Fibroblast of lung (primary cell): ENCODE measurements at regions not wholly inside any gene's neighbourhood (a gene's known extent, or its start where the extent isn't known, plus 50 kb on each side); places are given as distances from the start of the nearest gene placed in this dataset.

Experiments
- DNase-seq, 2 donors: peaks; one replicate each; pipeline versions ENCODE4 v3.0.0 to v3.0.0-alpha.2; 2010; ENCODE audit warnings: low read depth in 2 of 2
- H2AFZ ChIP-seq: 2 replicates; pipeline ENCODE4 v1.5.1; 2012; ENCODE audit warnings: low read length, control low read depth, inconsistent platforms
- H3K27ac ChIP-seq: 2 replicates; pipeline ENCODE4 v1.5.1; 2011; ENCODE audit warnings: low read length, control low read depth; ENCODE audit not compliant: insufficient read depth
- H3K27me3 ChIP-seq: 2 replicates; pipeline ENCODE4 v1.5.1; 2011; ENCODE audit warnings: mild to moderate bottlenecking, low read length; ENCODE audit not compliant: control insufficient read depth, insufficient read depth
- H3K36me3 ChIP-seq: 2 replicates; pipeline ENCODE4 v1.5.1; 2011; ENCODE audit warnings: low read length; ENCODE audit not compliant: control insufficient read depth, insufficient read depth
- H3K4me1 ChIP-seq: 2 replicates; pipeline ENCODE4 v1.5.1; 2011; ENCODE audit warnings: low read length; ENCODE audit not compliant: control insufficient read depth, insufficient read depth; ENCODE audit errors: extremely low read depth
- H3K4me2 ChIP-seq: 2 replicates; pipeline ENCODE4 v1.5.1; 2011; ENCODE audit warnings: low read length, control low read depth; ENCODE audit not compliant: insufficient read depth; ENCODE audit errors: extremely low read depth
- H3K4me3 ChIP-seq, 4 experiments: fragments of 200-600 bp in 1 of 4; sonication (generic) in 1 of 4; replicated peaks in 1 of 4; 2 replicates each; pipeline ENCODE4 v1.5.1; 2011 to 2016; ENCODE audit warnings: low read length in 4 of 4, low read depth in 3 of 4, mild to moderate bottlenecking in 3 of 4, control low read depth in 2 of 4, inconsistent platforms in 1 of 4, mixed read lengths in 1 of 4; ENCODE audit not compliant: insufficient read depth in 1 of 4; ENCODE audit errors: control extremely low read depth in 1 of 4
- H3K79me2 ChIP-seq: 2 replicates; pipeline ENCODE4 v1.5.1; 2012; ENCODE audit warnings: mild to moderate bottlenecking, low read length, inconsistent platforms; ENCODE audit not compliant: control insufficient read depth, insufficient read depth
- H3K9ac ChIP-seq: 2 replicates; pipeline ENCODE4 v1.5.1; 2011; ENCODE audit warnings: mild to moderate bottlenecking, low read length, control low read depth; ENCODE audit not compliant: insufficient read depth
- H3K9me3 ChIP-seq: 2 replicates; pipeline ENCODE4 v1.5.1; 2012; ENCODE audit warnings: low read depth, low read length; ENCODE audit not compliant: control insufficient read depth, insufficient read depth
- H4K20me1 ChIP-seq: 2 replicates; pipeline ENCODE4 v1.5.1; 2011; ENCODE audit warnings: low read length; ENCODE audit not compliant: control insufficient read depth, insufficient read depth; ENCODE audit errors: extremely low read depth
- CTCF ChIP-seq, 2 donors: IDR thresholded peaks in 1 of 2; conservative IDR thresholded peaks in 1 of 2; 1 replicate in 1 of 2; 2 replicates in 1 of 2; pipeline ENCODE4 v1.5.1; 2011 to 2012; ENCODE audit warnings: low read length in 2 of 2, control low read depth in 1 of 2, inconsistent platforms in 1 of 2, low read depth in 1 of 2, mild to moderate bottlenecking in 1 of 2
- EZH2 ChIP-seq: IDR thresholded peaks from 2 replicates; pipeline ENCODE4 v1.5.1; 2012; ENCODE audit warnings: low read length, control low read depth, mild to moderate bottlenecking; ENCODE audit errors: missing control alignments

- no peak for DNase-seq
- H3K27me3 ChIP-seq: peaks cover 2% of the 10 kb centered on the region
- H3K4me1 ChIP-seq: no peaks in the 10 kb centered on the region
- no peaks in the 10 kb centered on the region for H3K36me3 ChIP-seq
- H3K4me3 ChIP-seq: no peak overlapping the region
- H3K79me2 ChIP-seq: no peaks in the 10 kb centered on the region
- TF ChIP-seq CTCF (conservative IDR thresholded peaks at IDR 0.05 in 1 of 2, IDR thresholded peaks at IDR 0.05 in 1 of 2; ENCODE audit: low read depth in 1 of 2, low read length in 2 of 2): no peak
- no peak for TF ChIP-seq EZH2
- no peak overlapping the region for H2AFZ ChIP-seq
- H3K9ac ChIP-seq: no peak overlapping the region
- H3K9me3 ChIP-seq: no peaks in the 10 kb centered on the region
- H4K20me1 ChIP-seq: no peaks in the 10 kb centered on the region
- no peak overlapping the region for H3K4me2 ChIP-seq
- no peak overlapping the region for H3K27ac ChIP-seq
Observed at GRCh38 chr6:44700422-44700821, 312.9 kb downstream of the CDC5L start.

- TF ChIP-seq CTCF (conservative IDR thresholded peaks at IDR 0.05 in 1 of 2, IDR thresholded peaks at IDR 0.05 in 1 of 2; ENCODE audit: low read depth in 1 of 2, low read length in 2 of 2) (no peak), EZH2 (no peak)
- Histone ChIP-seq H3K27me3 (peaks cover 2% of the 10 kb centered on the region), H3K9ac (no peak overlapping the region), H3K36me3 (no peaks in the 10 kb centered on the region), H4K20me1 (no peaks in the 10 kb centered on the region), H3K27ac (no peak overlapping the region), H3K79me2 (no peaks in the 10 kb centered on the region), H3K4me1 (no peaks in the 10 kb centered on the region), H3K4me3 (no peak overlapping the region), H3K4me2 (no peak overlapping the region), H2AFZ (no peak overlapping the region), H3K9me3 (no peaks in the 10 kb centered on the region)
- DNase-seq: no peak
Observed at GRCh38 chr6:44701038-44701636, 313.6 kb downstream of the CDC5L start.

GRCh38 chr6:44701637-44702101 is 314.2 kb downstream of the CDC5L start:
- Histone ChIP-seq H3K27ac (no peak overlapping the region), H3K4me1 (no peaks in the 10 kb centered on the region), H3K4me2 (no peak overlapping the region), H3K9me3 (no peaks in the 10 kb centered on the region), H3K27me3 (peaks cover 2% of the 10 kb centered on the region), H3K36me3 (no peaks in the 10 kb centered on the region), H2AFZ (no peak overlapping the region), H4K20me1 (no peaks in the 10 kb centered on the region), H3K4me3 (no peak overlapping the region), H3K9ac (no peak overlapping the region), H3K79me2 (no peaks in the 10 kb centered on the region)
- peak in 1 of 2 donors; percentile 97 for DNase-seq
- TF ChIP-seq EZH2 (no peak), CTCF (conservative IDR thresholded peaks at IDR 0.05 in 1 of 2, IDR thresholded peaks at IDR 0.05 in 1 of 2; ENCODE audit: low read depth in 1 of 2, low read length in 2 of 2) (no peak)
